Activated CD4-positive, CD25-positive, alpha-beta regulatory T cell treated with anti-CD3 and anti-CD28 coated beads, Interleukin-2, amount 50 U/mL, for 16 hours (primary cell): ENCODE measurements at regions not wholly inside any gene's neighbourhood (a gene's known extent, or its start where the extent isn't known, plus 50 kb on each side); places are given as distances from the start of the nearest gene placed in this dataset.

Experiments used
- DNase-seq: peaks from one replicate; pipeline ENCODE4 v3.0.0-alpha.2; 2020; ENCODE audit warnings: low read depth, low spot score

- no peak for DNase-seq
Measured at GRCh38 chr2:121860033-121860757, 104.7 kb downstream of the TSN start.

- DNase-seq: no peak
Measured at GRCh38 chr2:121860758-121861227, 105.3 kb downstream of the TSN start.

- no peak for DNase-seq
Measured at GRCh38 chr2:121862286-121862685, 106.8 kb downstream of the TSN start.

DNA sequence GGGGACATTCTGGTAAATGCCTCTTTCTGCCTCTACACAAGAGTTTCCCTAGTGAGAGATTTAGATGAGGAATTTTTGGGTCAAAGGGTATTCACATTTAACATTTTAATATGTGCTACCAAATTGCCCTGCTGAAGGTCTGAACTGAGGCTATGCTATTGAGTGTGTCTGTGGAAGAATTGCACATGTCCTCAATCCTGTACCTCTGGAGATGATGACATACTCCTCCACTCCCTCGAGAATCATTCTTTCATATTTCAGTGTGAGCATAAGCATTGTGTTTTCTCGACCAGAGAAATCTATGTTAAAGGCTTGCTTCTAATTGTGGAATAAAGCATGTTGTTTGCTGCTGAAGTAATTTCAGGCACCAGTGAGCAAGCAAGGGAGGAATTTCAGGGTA lies 110.5 kb downstream of the TSN start:
- DNase-seq: no peak

GRCh38 chr2:121866789-121867188 lies 111.3 kb downstream of the TSN start:
- no peak for DNase-seq

- DNase-seq: no peak
Measured at GRCh38 chr2:121868652-121869051, 113.2 kb downstream of the TSN start.

GRCh38 chr2:121869363-121869762 lies 113.9 kb downstream of the TSN start:
- DNase-seq: no peak

DNA sequence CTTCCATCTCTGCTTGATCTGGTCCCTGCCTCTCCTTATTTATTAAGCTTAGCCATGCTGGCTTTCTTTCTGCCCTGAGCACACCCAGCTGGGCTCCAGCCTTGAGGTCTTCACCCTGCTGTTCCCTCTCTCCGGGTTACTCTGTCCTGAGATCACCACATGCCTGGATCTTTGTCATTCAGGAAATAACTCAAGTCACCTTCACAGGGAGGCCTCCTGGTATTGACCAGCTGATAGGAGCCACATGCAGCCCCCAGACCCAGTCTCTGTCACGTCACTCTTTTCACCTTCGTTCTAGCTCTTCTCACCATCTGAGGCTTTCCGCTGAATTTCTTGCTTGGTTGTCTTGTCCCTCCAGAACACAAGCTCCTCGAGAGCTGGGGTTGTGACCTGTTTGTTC lies 114.4 kb downstream of the TSN start:
- no peak for DNase-seq

- no peak for DNase-seq
Measured at GRCh38 chr2:121872651-121873050, 117.2 kb downstream of the TSN start.

DNA sequence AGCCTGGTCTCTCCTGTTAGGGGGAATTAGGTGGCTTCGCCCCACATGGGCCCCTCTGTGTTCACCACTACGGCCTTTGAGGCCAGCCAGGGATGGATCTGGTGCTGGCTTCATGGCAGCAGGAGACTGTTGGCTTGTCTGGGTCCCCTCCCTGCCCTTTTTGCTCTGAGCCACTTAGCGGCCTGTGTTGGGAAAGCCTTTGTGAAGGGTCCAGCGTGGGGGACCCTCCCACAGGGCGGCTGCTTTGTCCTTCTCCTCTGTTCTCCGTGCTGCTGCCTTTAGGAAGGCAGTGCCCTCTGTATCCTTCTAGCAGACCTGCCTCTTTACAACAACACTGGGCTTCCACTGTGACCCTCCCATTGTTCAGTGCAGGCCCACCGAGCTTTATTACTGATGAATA lies 118.4 kb downstream of the TSN start:
- DNase-seq: no peak

DNA sequence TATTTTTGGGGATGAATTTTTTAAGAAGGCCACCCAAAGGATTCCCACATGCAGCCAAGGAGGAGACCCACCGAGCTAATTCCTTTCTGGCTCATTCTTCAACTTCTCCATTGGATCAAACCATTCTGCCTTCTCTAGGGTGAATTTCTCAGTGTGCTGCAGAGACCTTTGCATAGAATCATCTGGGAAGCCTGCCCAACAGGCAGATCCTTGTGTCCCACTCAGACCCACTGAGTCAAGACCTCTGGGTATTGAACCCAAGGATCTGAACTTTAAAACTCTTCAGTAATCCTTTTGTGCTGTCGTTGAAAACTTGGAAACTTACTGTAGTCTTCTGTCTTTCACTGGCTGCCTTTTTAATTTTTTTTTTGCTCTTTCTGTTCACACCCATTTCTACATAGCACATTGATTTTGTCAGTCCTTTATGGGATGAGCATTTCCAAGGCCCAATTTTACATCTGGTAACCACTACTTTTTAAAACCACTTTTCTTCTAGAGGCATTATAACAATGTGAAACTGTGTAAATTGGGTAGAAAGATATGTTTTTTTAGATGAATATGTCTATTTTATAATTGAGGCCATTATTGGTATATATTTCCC lies 120.2 kb downstream of the TSN start:
- no peak for DNase-seq

DNA sequence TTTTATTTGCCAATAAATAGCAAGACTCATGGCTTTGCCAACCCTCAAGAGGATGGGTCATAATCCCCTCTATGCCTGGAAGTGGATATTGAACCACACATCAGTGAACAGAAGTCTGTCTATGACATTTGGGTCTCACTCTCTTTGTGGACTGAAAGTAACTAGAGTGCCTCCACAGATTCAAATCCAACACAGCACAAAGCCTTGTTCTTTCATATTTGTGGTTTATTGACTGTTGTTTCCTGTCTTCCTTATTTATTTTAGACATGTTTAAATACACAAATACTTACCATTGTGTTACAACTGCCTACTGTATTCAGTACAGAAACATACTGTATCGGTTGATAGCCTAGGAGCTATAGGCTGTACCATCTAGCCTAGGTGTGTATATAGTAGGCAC lies 121.9 kb downstream of the TSN start:
- DNase-seq: no peak

GRCh38 chr2:121880283-121880682 lies 124.8 kb downstream of the TSN start:
- DNase-seq: no peak

GRCh38 chr2:121881038-121881437 lies 125.6 kb downstream of the TSN start:
- no peak for DNase-seq

GRCh38 chr2:121881950-121882349 lies 126.5 kb downstream of the TSN start:
- no peak for DNase-seq

GRCh38 chr2:121884078-121884477 lies 128.6 kb downstream of the TSN start:
- no peak for DNase-seq

DNA sequence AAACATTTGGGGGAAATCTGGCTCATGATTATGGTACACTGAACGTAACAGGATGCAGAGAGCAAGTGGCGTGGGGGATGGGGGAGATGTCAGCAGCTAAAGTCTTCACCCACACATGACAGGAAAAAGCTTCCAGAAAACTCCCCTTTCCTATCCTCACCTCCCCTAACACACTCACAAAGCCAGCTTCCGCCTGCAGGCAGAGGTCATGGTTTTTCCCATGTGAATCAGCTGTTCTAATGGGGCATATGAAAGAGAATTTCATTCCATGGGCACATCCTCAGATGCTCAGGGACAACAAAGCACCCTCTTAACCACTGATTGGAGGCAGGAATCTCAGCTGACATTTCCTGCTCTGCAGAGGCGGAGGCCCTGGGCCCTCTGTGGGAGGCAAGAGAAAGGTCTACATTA lies 129.1 kb downstream of the TSN start:
- no peak for DNase-seq

DNA sequence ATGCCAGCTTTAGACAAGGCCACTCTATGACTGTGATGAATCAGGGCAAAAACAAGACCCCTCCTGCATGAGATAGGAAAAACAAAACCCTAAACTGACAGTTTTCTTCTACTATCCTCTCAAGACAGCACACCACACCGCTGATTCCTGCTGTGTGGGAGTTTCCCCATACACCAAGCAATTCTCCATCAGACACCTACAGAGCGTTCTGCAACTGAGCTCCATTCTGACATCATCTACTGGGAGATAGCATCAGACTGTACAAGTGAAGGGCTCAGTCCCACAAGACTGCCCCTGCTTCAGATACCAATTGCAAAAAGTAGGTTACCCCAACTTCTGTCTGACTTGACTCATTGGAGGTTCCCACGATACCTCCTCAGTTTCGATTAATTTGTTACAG lies 130.6 kb downstream of the TSN start:
- DNase-seq: no peak

- no peak for DNase-seq
Measured at GRCh38 chr2:121887513-121888188, 132.2 kb downstream of the TSN start.

GRCh38 chr2:121888189-121888557 lies 132.7 kb downstream of the TSN start:
- DNase-seq: no peak

DNA sequence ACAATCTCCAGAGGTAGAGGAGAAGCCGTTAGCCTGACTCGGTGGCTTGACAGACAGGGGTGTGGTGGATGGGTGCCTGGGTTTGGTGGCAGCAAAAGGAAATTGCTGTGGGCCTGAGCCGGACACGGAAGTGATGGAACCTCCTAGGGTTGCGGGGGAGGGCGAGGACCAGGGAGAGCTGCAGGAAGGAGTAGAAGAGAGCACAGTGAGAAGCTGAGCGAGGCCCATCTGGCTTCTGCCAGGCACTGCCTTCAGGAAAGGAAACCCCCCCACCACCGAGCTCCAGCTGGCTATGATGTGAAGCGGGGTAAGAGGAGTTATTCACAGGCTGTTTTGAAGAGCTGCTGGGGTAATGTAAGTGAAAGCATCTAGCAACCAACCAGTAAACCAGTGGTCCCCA lies 134.6 kb downstream of the TSN start:
- DNase-seq: no peak

GRCh38 chr2:121895723-121896571 lies 140.5 kb downstream of the TSN start:
- no peak for DNase-seq
